Effector memory CD8-positive, alpha-beta T cell (primary cell): ENCODE measurements at regions not wholly inside any gene's neighbourhood (a gene's known extent, or its start where the extent isn't known, plus 50 kb on each side); places are given as distances from the start of the nearest gene placed in this dataset.

Experiments used
- ATAC-seq: fragments of 150-1000 bp; cut with Tn5 transposase; replicated peaks from 2 replicates; pipeline ENCODE4 v1.10.0; 2021; ENCODE audit warnings: mild to moderate bottlenecking, moderate library complexity
- DNase-seq, 3 experiments: peaks; one replicate each; pipeline ENCODE4 v3.0.0; 2021
- H3K27ac Mint-ChIP-seq, 2 donors: one replicate each; pipeline ENCODE4 v1.8.0; 2022; ENCODE audit warnings: mild to moderate bottlenecking in 2 of 2, mixed read lengths in 2 of 2, moderate library complexity in 2 of 2
- H3K27me3 Mint-ChIP-seq, 2 donors: one replicate each; pipeline ENCODE4 v1.8.0; 2022; ENCODE audit warnings: mixed read lengths in 2 of 2
- H3K36me3 Mint-ChIP-seq: one replicate; pipeline ENCODE4 v1.8.0; 2022; ENCODE audit warnings: mild to moderate bottlenecking, moderate library complexity, mixed read lengths; ENCODE audit not compliant: insufficient read depth
- H3K4me1 Mint-ChIP-seq, 2 donors: one replicate each; pipeline ENCODE4 v1.8.0; 2022; ENCODE audit warnings: low read depth in 2 of 2, mixed read lengths in 2 of 2
- H3K4me3 Mint-ChIP-seq, 2 donors: one replicate each; pipeline ENCODE4 v1.8.0; 2022; ENCODE audit warnings: mild to moderate bottlenecking in 2 of 2, mixed read lengths in 2 of 2, moderate library complexity in 2 of 2
- H3K9me3 Mint-ChIP-seq, 2 donors: one replicate each; pipeline ENCODE4 v1.8.0; 2022; ENCODE audit warnings: mixed read lengths in 2 of 2

- Mint-ChIP-seq H3K27ac (no peak overlapping the region), H3K27me3 (no peaks in the 10 kb centered on the region), H3K36me3 (no peaks in the 10 kb centered on the region), H3K4me3 (no peak overlapping the region), H3K4me1 (no peaks in the 10 kb centered on the region), H3K9me3 (no peaks in the 10 kb centered on the region)
- DNase-seq (no peak), ATAC-seq (no peak)
These were observed 260.4 kb downstream of the SLITRK1 start for GRCh38 chr13:83621765-83622421.

- H3K36me3 Mint-ChIP-seq = no peaks in the 10 kb centered on the region
- H3K4me1 Mint-ChIP-seq = no peaks in the 10 kb centered on the region
- no peak overlapping the region for H3K4me3 Mint-ChIP-seq
- H3K27ac Mint-ChIP-seq = no peak overlapping the region
- H3K9me3 Mint-ChIP-seq = no peaks in the 10 kb centered on the region
- no peaks in the 10 kb centered on the region for H3K27me3 Mint-ChIP-seq
- ATAC-seq = no peak
- no peak for DNase-seq
These were observed 261.6 kb downstream of the SLITRK1 start for GRCh38 chr13:83620530-83621220.

- H3K27ac Mint-ChIP-seq = no peak overlapping the region
- no peak overlapping the region for H3K4me3 Mint-ChIP-seq
- H3K27me3 Mint-ChIP-seq = no peaks in the 10 kb centered on the region
- DNase-seq = no peak
- H3K4me1 Mint-ChIP-seq = no peaks in the 10 kb centered on the region
- no peak for ATAC-seq
- H3K9me3 Mint-ChIP-seq = peaks cover 0 to 3% of the 10 kb centered on the region in 2 donors
- no peaks in the 10 kb centered on the region for H3K36me3 Mint-ChIP-seq
These were observed 263.3 kb downstream of the SLITRK1 start for GRCh38 chr13:83618966-83619365.

- Mint-ChIP-seq H3K4me3 (no peak overlapping the region), H3K9me3 (peaks cover 0 to 10% of the 10 kb centered on the region in 2 donors), H3K4me1 (no peaks in the 10 kb centered on the region), H3K27me3 (no peaks in the 10 kb centered on the region), H3K27ac (no peak overlapping the region), H3K36me3 (no peaks in the 10 kb centered on the region)
- no peak for DNase-seq
- no peak for ATAC-seq
These were observed 268.8 kb downstream of the SLITRK1 start for GRCh38 chr13:83613524-83613923.

- peaks cover 5 to 12% of the 10 kb centered on the region in 2 donors for H3K9me3 Mint-ChIP-seq
These were observed 280.7 kb downstream of the SLITRK1 start for GRCh38 chr13:83601539-83601938.

GRCh38 chr13:83592095-83592494 lies 290.2 kb downstream of the SLITRK1 start:
- Mint-ChIP-seq H3K9me3 (peaks cover 5 to 12% of the 10 kb centered on the region in 2 donors), H3K36me3 (no peaks in the 10 kb centered on the region), H3K4me1 (no peaks in the 10 kb centered on the region), H3K27ac (no peak overlapping the region), H3K4me3 (no peak overlapping the region), H3K27me3 (no peaks in the 10 kb centered on the region)
- DNase-seq = no peak
- ATAC-seq = no peak

More at GRCh38 chr13:83601539-83601938, 280.7 kb downstream of the SLITRK1 start:
- H3K27me3 Mint-ChIP-seq = no peaks in the 10 kb centered on the region
- no peak overlapping the region for H3K4me3 Mint-ChIP-seq
- H3K36me3 Mint-ChIP-seq = no peaks in the 10 kb centered on the region
- no peak overlapping the region for H3K27ac Mint-ChIP-seq
- ATAC-seq = no peak
- H3K4me1 Mint-ChIP-seq = no peaks in the 10 kb centered on the region
- no peak for DNase-seq

GRCh38 chr13:83589814-83590213 lies 292.5 kb downstream of the SLITRK1 start:
- no peaks in the 10 kb centered on the region for H3K27me3 Mint-ChIP-seq
- H3K4me1 Mint-ChIP-seq = no peaks in the 10 kb centered on the region

GRCh38 chr13:83577183-83577582 lies 305.1 kb downstream of the SLITRK1 start:
- DNase-seq = no peak
- H3K27me3 Mint-ChIP-seq = no peaks in the 10 kb centered on the region
- H3K27ac Mint-ChIP-seq = no peak overlapping the region
- no peaks in the 10 kb centered on the region for H3K4me1 Mint-ChIP-seq
- H3K4me3 Mint-ChIP-seq = no peak overlapping the region
- no peak for ATAC-seq
- H3K9me3 Mint-ChIP-seq = peaks cover 6 to 7% of the 10 kb centered on the region in 2 donors
- no peaks in the 10 kb centered on the region for H3K36me3 Mint-ChIP-seq

More at GRCh38 chr13:83589814-83590213, 292.5 kb downstream of the SLITRK1 start:
- DNase-seq (no peak), ATAC-seq (no peak)
- Mint-ChIP-seq H3K36me3 (no peaks in the 10 kb centered on the region), H3K27ac (no peak overlapping the region), H3K9me3 (peaks cover 2 to 3% of the 10 kb centered on the region in 2 donors), H3K4me3 (no peak overlapping the region)

- DNase-seq = no peak
- peaks cover 0 to 2% of the 10 kb centered on the region in 2 donors for H3K9me3 Mint-ChIP-seq
- no peak overlapping the region for H3K27ac Mint-ChIP-seq
- no peaks in the 10 kb centered on the region for H3K4me1 Mint-ChIP-seq
- H3K4me3 Mint-ChIP-seq = no peak overlapping the region
- no peak for ATAC-seq
- no peaks in the 10 kb centered on the region for H3K36me3 Mint-ChIP-seq
- H3K27me3 Mint-ChIP-seq = no peaks in the 10 kb centered on the region
These were observed 314.3 kb downstream of the SLITRK1 start for GRCh38 chr13:83568019-83568418.

- H3K4me1 Mint-ChIP-seq = no peaks in the 10 kb centered on the region
- H3K9me3 Mint-ChIP-seq = no peaks in the 10 kb centered on the region
- H3K27me3 Mint-ChIP-seq = no peaks in the 10 kb centered on the region
- DNase-seq (no peak), ATAC-seq (no peak)
- no peaks in the 10 kb centered on the region for H3K36me3 Mint-ChIP-seq
- H3K27ac Mint-ChIP-seq = no peak overlapping the region
- no peak overlapping the region for H3K4me3 Mint-ChIP-seq
These were observed 318.8 kb downstream of the SLITRK1 start for GRCh38 chr13:83563499-83563898.

- no peaks in the 10 kb centered on the region for H3K4me1 Mint-ChIP-seq
- DNase-seq = no peak
- H3K9me3 Mint-ChIP-seq = peaks cover 0 to 3% of the 10 kb centered on the region in 2 donors
- ATAC-seq = no peak
- H3K27me3 Mint-ChIP-seq = no peaks in the 10 kb centered on the region
- no peaks in the 10 kb centered on the region for H3K36me3 Mint-ChIP-seq
- H3K27ac Mint-ChIP-seq = no peak overlapping the region
- no peak overlapping the region for H3K4me3 Mint-ChIP-seq
These were observed 324.4 kb downstream of the SLITRK1 start for GRCh38 chr13:83557845-83558244.

GRCh38 chr13:83549671-83550070 lies 332.6 kb downstream of the SLITRK1 start:
- Mint-ChIP-seq H3K9me3 (peaks cover 0 to 1% of the 10 kb centered on the region in 2 donors), H3K4me1 (no peaks in the 10 kb centered on the region), H3K27me3 (no peaks in the 10 kb centered on the region), H3K4me3 (no peak overlapping the region), H3K36me3 (no peaks in the 10 kb centered on the region), H3K27ac (no peak overlapping the region)
- ATAC-seq (no peak), DNase-seq (no peak)

- Mint-ChIP-seq H3K27me3 (no peaks in the 10 kb centered on the region), H3K36me3 (no peaks in the 10 kb centered on the region), H3K27ac (no peak overlapping the region), H3K9me3 (peaks cover 0 to 2% of the 10 kb centered on the region in 2 donors), H3K4me3 (no peak overlapping the region), H3K4me1 (no peaks in the 10 kb centered on the region)
- ATAC-seq = no peak
- DNase-seq = no peak
These were observed 335.2 kb downstream of the SLITRK1 start for GRCh38 chr13:83547043-83547442.

- Mint-ChIP-seq H3K36me3 (no peaks in the 10 kb centered on the region), H3K27ac (no peak overlapping the region), H3K9me3 (peaks cover 0 to 2% of the 10 kb centered on the region in 2 donors), H3K4me1 (no peaks in the 10 kb centered on the region), H3K4me3 (no peak overlapping the region), H3K27me3 (no peaks in the 10 kb centered on the region)
- ATAC-seq (no peak), DNase-seq (no peak)
These were observed 335.8 kb downstream of the SLITRK1 start for GRCh38 chr13:83546476-83546875.
